ENCODE measurements at regions not wholly inside any gene's neighbourhood (a gene's known extent, or its start where the extent isn't known, plus 50 kb on each side); places are given as distances from the start of the nearest gene placed in this dataset.

DNA sequence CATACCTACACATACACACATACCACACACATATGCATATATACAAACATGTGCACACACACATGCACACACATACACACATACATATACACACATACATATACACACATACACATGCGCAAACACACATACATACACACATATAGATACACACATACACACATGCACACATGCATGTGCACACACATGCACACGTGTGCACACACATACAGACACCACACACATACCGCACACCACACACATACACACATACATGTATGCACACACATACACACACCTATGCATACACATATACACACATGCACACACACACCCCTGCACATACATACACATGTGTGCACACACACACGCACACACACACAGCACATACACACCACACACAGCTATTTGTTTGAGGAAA is 236.5 kb downstream of the WDR11 start:
- DNase-seq (ENCODE audit: low read depth in 4 of 6, low spot score in 6 of 6) = no peak
- Histone ChIP-seq H3K36me3 (ENCODE audit: control insufficient read depth, insufficient read depth, low read length) (no peaks in the 10 kb centered on the region), H3K4me1 (ENCODE audit: control insufficient read depth, insufficient read depth, low read length) (peaks cover 39% of the 10 kb centered on the region), H3K27me3 (ENCODE audit: control insufficient read depth, insufficient read depth, low read length) (no peaks in the 10 kb centered on the region), H3K4me3 (ENCODE audit: low read depth, low read length) (no peak overlapping the region), H3K27ac (ENCODE audit: low read depth, low read length) (no peak overlapping the region), H3K9me3 (ENCODE audit: control insufficient read depth, insufficient read depth, low read length) (peaks cover 1% of the 10 kb centered on the region)
- WGBS (ENCODE audit: insufficient coverage) = 96% methylated on average over 3 of the region's 4 CpGs

DNA sequence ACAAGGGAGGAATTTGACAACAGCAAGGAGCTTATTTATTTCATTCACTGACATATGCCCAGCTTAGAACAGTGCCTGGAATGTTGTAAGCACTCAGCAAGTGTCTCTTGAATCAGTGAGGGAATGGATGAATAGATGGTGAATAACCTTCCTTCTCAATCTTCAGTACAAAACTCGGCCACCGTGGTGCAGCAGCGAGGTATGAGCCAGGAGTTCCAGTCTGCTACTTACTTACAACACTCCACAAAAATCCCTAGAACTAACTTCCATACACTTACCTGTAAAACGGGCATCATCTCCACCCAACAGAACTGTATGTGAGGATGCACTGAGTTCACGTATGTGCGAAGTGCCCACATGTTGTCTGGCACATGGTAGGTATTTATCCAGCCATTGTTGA is 237.4 kb downstream of the WDR11 start:
- Histone ChIP-seq H3K9me3 (ENCODE audit: control insufficient read depth, insufficient read depth, low read length) (peaks cover 1% of the 10 kb centered on the region), H3K36me3 (ENCODE audit: control insufficient read depth, insufficient read depth, low read length) (no peaks in the 10 kb centered on the region), H3K4me3 (ENCODE audit: low read depth, low read length) (no peak overlapping the region), H3K27ac (ENCODE audit: low read depth, low read length) (no peak overlapping the region), H3K4me1 (ENCODE audit: control insufficient read depth, insufficient read depth, low read length) (peaks cover 35% of the 10 kb centered on the region), H3K27me3 (ENCODE audit: control insufficient read depth, insufficient read depth, low read length) (no peaks in the 10 kb centered on the region)
- DNase-seq (ENCODE audit: low read depth in 4 of 6, low spot score in 6 of 6) = peak in 2 of 6 donors; percentile 55 to 77
- WGBS (ENCODE audit: insufficient coverage) = 50% methylated on average over 1 of the region's 6 CpGs

DNA sequence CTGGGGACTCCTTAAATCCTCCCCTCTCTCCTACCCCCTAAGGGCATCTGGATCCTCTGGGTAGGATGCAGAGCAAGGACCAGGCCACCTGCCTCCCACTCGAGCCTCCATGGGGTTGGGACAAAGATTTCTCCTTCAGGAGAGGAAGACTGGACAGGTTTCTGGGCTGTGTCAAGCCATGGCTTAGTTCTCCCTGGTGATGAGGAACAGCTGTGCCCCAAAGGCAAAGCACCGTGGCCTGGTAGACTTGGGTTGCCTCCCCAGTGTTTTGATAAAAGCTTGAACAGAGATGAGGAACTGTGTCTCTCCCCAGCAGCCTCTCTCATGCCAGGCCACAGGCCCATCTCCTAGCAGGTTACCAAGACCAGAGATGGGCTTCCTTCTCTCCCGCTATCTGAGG is 238.3 kb downstream of the WDR11 start:
- no peaks in the 10 kb centered on the region for H3K27me3 ChIP-seq (ENCODE audit: control insufficient read depth, insufficient read depth, low read length)
- peaks cover 31% of the 10 kb centered on the region for H3K4me1 ChIP-seq (ENCODE audit: control insufficient read depth, insufficient read depth, low read length)
- WGBS (ENCODE audit: insufficient coverage) = 95% methylated on average over 3 of the region's 3 CpGs
- DNase-seq (ENCODE audit: low read depth in 4 of 6, low spot score in 6 of 6) = no peak
- H3K27ac ChIP-seq (ENCODE audit: low read depth, low read length) = no peak overlapping the region
- no peak overlapping the region for H3K4me3 ChIP-seq (ENCODE audit: low read depth, low read length)
- H3K36me3 ChIP-seq (ENCODE audit: control insufficient read depth, insufficient read depth, low read length) = no peaks in the 10 kb centered on the region
- H3K9me3 ChIP-seq (ENCODE audit: control insufficient read depth, insufficient read depth, low read length) = peaks cover 1% of the 10 kb centered on the region

GRCh38 chr10:121091961-121092719 is 241.0 kb downstream of the WDR11 start:
- no CpG with 5 or more reads among the region's 5 CpGs for WGBS (ENCODE audit: insufficient coverage)
- Histone ChIP-seq H3K27me3 (ENCODE audit: control insufficient read depth, insufficient read depth, low read length) (no peaks in the 10 kb centered on the region), H3K36me3 (ENCODE audit: control insufficient read depth, insufficient read depth, low read length) (no peaks in the 10 kb centered on the region), H3K4me1 (ENCODE audit: control insufficient read depth, insufficient read depth, low read length) (peaks cover 7% of the 10 kb centered on the region), H3K27ac (ENCODE audit: low read depth, low read length) (no peak overlapping the region), H3K9me3 (ENCODE audit: control insufficient read depth, insufficient read depth, low read length) (peaks cover 3% of the 10 kb centered on the region), H3K4me3 (ENCODE audit: low read depth, low read length) (no peak overlapping the region)
- peak in 2 of 6 donors; percentile 42 to 65 for DNase-seq (ENCODE audit: low read depth in 4 of 6, low spot score in 6 of 6)

GRCh38 chr10:121092720-121093095 is 241.5 kb downstream of the WDR11 start:
- peaks cover 5% of the 10 kb centered on the region for H3K4me1 ChIP-seq (ENCODE audit: control insufficient read depth, insufficient read depth, low read length)
- peaks cover 3% of the 10 kb centered on the region for H3K9me3 ChIP-seq (ENCODE audit: control insufficient read depth, insufficient read depth, low read length)
- no peak overlapping the region for H3K27ac ChIP-seq (ENCODE audit: low read depth, low read length)
- peak in 1 of 6 donors; percentile 11 for DNase-seq (ENCODE audit: low read depth in 4 of 6, low spot score in 6 of 6)
- no peaks in the 10 kb centered on the region for H3K27me3 ChIP-seq (ENCODE audit: control insufficient read depth, insufficient read depth, low read length)
- H3K4me3 ChIP-seq (ENCODE audit: low read depth, low read length) = no peak overlapping the region
- no CpG with 5 or more reads among the region's 1 CpG for WGBS (ENCODE audit: insufficient coverage)
- H3K36me3 ChIP-seq (ENCODE audit: control insufficient read depth, insufficient read depth, low read length) = no peaks in the 10 kb centered on the region

GRCh38 chr10:121096617-121097431 is 245.7 kb downstream of the WDR11 start:
- Histone ChIP-seq H3K9me3 (ENCODE audit: control insufficient read depth, insufficient read depth, low read length) (peaks cover 2% of the 10 kb centered on the region), H3K27ac (ENCODE audit: low read depth, low read length) (no peak overlapping the region), H3K36me3 (ENCODE audit: control insufficient read depth, insufficient read depth, low read length) (no peaks in the 10 kb centered on the region), H3K4me1 (ENCODE audit: control insufficient read depth, insufficient read depth, low read length) (no peaks in the 10 kb centered on the region), H3K27me3 (ENCODE audit: control insufficient read depth, insufficient read depth, low read length) (no peaks in the 10 kb centered on the region), H3K4me3 (ENCODE audit: low read depth, low read length) (no peak overlapping the region)
- WGBS (ENCODE audit: insufficient coverage) = 74% methylated on average over 7 of the region's 8 CpGs
- DNase-seq (ENCODE audit: low read depth in 4 of 6, low spot score in 6 of 6) = no peak

- no peak overlapping the region for H3K4me3 ChIP-seq (ENCODE audit: low read depth, low read length)
- WGBS (ENCODE audit: insufficient coverage) = no CpG with 5 or more reads among the region's 3 CpGs
- H3K36me3 ChIP-seq (ENCODE audit: control insufficient read depth, insufficient read depth, low read length) = no peaks in the 10 kb centered on the region
- no peaks in the 10 kb centered on the region for H3K27me3 ChIP-seq (ENCODE audit: control insufficient read depth, insufficient read depth, low read length)
- no peaks in the 10 kb centered on the region for H3K4me1 ChIP-seq (ENCODE audit: control insufficient read depth, insufficient read depth, low read length)
- H3K9me3 ChIP-seq (ENCODE audit: control insufficient read depth, insufficient read depth, low read length) = peaks cover 2% of the 10 kb centered on the region
- H3K27ac ChIP-seq (ENCODE audit: low read depth, low read length) = no peak overlapping the region
- DNase-seq (ENCODE audit: low read depth in 4 of 6, low spot score in 6 of 6) = no peak
Observed at GRCh38 chr10:121098211-121098610, 247.0 kb downstream of the WDR11 start.

- Histone ChIP-seq H3K27me3 (ENCODE audit: control insufficient read depth, insufficient read depth, low read length) (no peaks in the 10 kb centered on the region), H3K36me3 (ENCODE audit: control insufficient read depth, insufficient read depth, low read length) (no peaks in the 10 kb centered on the region), H3K9me3 (ENCODE audit: control insufficient read depth, insufficient read depth, low read length) (peaks cover 2% of the 10 kb centered on the region), H3K4me3 (ENCODE audit: low read depth, low read length) (no peak overlapping the region), H3K4me1 (ENCODE audit: control insufficient read depth, insufficient read depth, low read length) (no peaks in the 10 kb centered on the region), H3K27ac (ENCODE audit: low read depth, low read length) (no peak overlapping the region)
- DNase-seq (ENCODE audit: low read depth in 4 of 6, low spot score in 6 of 6) = no peak
- WGBS (ENCODE audit: insufficient coverage) = no CpG with 5 or more reads among the region's 2 CpGs
Observed at GRCh38 chr10:121098751-121099150, 247.6 kb downstream of the WDR11 start.

DNA sequence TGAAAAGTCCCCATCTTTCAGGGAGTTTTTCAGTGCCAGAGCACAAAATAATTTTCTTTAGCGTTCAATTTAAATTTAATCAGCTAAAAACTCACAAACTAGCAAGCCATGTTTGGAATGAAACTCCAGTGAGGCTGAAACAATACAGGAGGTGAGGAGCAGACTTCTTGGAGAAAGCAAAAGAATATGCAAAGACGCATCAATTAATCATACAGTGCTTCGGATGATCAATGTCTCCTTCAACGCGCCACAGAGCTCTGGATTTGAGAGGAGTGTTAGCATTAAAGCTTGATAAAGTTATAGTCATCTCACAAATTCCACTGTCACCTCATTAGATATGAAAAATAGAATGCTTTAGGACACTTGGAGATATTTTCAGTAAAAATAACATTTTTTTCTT is 248.0 kb downstream of the WDR11 start:
- Histone ChIP-seq H3K4me3 (ENCODE audit: low read depth, low read length) (no peak overlapping the region), H3K9me3 (ENCODE audit: control insufficient read depth, insufficient read depth, low read length) (peaks cover 2% of the 10 kb centered on the region), H3K4me1 (ENCODE audit: control insufficient read depth, insufficient read depth, low read length) (no peaks in the 10 kb centered on the region), H3K27ac (ENCODE audit: low read depth, low read length) (no peak overlapping the region), H3K36me3 (ENCODE audit: control insufficient read depth, insufficient read depth, low read length) (no peaks in the 10 kb centered on the region), H3K27me3 (ENCODE audit: control insufficient read depth, insufficient read depth, low read length) (no peaks in the 10 kb centered on the region)
- DNase-seq (ENCODE audit: low read depth in 4 of 6, low spot score in 6 of 6) = no peak
- WGBS (ENCODE audit: insufficient coverage) = no CpG with 5 or more reads among the region's 5 CpGs

GRCh38 chr10:121099592-121099991 is 248.4 kb downstream of the WDR11 start:
- Histone ChIP-seq H3K36me3 (ENCODE audit: control insufficient read depth, insufficient read depth, low read length) (no peaks in the 10 kb centered on the region), H3K27ac (ENCODE audit: low read depth, low read length) (no peak overlapping the region), H3K4me3 (ENCODE audit: low read depth, low read length) (no peak overlapping the region), H3K27me3 (ENCODE audit: control insufficient read depth, insufficient read depth, low read length) (no peaks in the 10 kb centered on the region), H3K9me3 (ENCODE audit: control insufficient read depth, insufficient read depth, low read length) (peaks cover 2% of the 10 kb centered on the region), H3K4me1 (ENCODE audit: control insufficient read depth, insufficient read depth, low read length) (no peaks in the 10 kb centered on the region)
- DNase-seq (ENCODE audit: low read depth in 4 of 6, low spot score in 6 of 6) = no peak
